Stimulated activated CD4-positive, alpha-beta T cell treated with anti-CD3 and anti-CD28 coated beads, Interleukin-4, amount 100 ng/mL, for 4 hours (primary cell): ENCODE measurements at regions not wholly inside any gene's neighbourhood (a gene's known extent, or its start where the extent isn't known, plus 50 kb on each side); places are given as distances from the start of the nearest gene placed in this dataset.

Source experiments
- DNase-seq, 2 experiments: peaks; one replicate each; pipeline ENCODE4 v3.0.0-alpha.2; 2020

DNA sequence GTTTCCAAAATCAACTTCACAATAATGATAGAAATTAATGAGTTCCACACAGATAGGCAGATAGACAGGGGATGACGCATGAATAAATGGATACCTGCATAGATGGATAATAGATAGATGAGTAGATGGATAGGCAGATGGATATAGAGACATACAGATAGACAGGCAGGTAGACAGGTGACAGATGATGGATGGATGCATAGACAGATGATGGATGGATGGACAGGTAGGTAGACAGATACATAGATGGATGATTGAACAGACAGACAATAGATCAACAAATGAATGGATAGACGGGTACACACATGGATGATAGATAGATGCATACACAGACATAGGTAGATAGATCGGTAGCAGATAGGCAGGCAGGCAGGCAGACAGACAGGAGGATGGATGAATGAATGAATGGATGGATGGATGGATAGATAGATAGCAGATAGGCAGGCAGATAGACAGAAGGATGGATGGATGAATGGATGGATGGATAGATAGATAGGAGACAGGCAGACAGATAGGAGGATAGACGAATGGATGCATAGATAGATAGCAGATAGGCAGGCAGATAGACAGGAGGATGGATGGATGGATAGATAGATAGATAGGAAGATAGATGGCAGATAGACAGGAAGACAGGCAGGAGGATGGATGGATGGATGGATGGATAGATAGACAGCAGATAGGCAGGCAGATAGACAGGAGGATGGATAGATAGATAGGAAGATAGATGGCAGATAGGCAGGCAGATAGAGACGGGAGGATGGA is 142.5 kb downstream of the RBFOX3 start:
- DNase-seq, result no peak

GRCh38 chr17:79466562-79467350 is 144.1 kb downstream of the RBFOX3 start:
- no peak for DNase-seq

DNA sequence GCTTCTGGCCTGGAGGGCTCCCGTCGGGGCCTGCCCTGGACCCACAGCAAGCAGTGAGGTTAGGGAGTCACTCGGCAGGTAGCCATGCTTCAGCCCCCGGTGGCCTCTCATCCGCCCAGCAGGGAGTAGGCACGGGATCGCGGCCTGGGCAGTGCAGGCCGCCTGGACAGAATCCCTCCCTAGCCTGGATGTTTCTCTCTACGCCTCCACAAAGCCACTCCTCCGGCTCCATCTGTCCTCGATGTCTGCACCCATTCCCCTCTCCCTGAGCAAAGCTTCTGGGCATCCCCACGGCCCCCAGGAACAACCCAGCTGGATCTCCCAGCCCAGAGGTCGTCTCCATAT is 145.2 kb downstream of the RBFOX3 start:
- no peak for DNase-seq

GRCh38 chr17:79465011-79465680 is 145.7 kb downstream of the RBFOX3 start:
- DNase-seq, result no peak

DNA sequence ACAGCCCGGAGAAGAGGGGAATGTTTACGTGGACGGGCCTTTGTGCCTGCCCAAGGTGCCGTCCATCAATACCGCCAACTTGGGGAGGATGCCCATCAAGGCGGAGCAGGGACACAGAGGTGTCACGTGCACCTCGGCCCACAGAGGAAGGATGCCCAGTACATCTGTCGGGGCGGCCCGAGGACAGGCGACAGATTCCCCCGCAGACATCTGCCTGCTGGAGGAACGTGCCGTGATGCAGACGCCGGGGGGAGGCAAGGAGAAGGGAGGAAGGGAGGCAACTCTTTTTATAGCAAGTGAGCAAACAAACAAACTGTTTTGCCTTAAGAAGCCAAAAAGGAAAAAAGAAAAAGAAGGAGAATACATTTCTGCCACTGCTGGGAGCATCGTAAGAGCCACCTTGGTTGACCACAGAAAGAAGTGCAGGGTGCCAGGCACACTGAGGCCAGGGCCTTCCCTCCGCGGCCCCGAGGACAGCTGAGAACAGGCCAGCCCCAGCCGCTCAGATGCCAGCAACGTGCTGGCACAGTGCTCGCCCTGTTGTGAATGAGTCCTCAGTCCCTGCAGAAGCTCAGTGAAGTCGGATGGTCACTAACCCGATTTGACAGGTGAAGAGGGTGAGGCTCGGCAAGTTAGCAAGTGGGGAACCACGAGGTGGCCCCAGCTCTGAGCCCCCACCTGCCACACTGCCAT is 146.4 kb downstream of the RBFOX3 start:
- DNase-seq, result no peak

DNA sequence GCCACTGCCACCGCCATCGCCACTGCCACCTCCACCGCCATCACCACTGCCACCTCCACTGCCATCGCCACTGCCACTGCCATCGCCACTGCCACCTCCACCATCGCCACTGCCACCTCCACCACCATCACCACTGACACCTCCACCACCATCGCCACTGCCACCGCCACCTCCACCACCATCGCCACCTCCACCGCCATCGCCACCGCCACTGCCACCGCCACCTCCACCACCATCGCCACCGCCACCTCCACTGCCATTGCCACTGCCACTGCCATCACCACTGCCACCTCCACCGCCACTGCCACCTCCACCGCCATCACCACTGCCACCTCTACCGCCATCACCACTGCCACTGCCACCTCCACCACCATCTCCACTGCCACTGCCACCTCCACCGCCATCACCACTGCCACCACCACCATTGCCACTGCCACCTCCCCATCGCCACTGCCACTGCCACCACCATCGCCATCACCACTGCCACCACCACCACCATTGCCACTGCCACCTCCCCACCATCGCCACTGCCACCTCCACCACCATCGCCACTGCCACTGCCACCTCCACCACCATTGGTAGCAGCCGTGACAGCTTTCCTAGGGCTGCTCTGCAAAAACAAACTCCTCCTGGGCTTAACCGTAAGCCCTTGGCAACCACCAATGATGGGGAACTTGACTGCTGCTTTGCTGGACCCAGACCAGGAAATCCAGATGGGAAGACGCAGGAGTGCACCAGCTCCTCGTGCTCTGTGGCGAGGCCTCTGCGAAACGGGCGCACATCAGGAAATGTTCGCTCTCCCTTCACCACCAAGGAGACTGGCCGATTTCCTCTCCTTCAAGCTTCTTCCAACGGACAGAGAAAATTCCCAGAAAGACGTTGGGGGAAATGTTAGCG is 147.2 kb downstream of the RBFOX3 start:
- no peak for DNase-seq

DNA sequence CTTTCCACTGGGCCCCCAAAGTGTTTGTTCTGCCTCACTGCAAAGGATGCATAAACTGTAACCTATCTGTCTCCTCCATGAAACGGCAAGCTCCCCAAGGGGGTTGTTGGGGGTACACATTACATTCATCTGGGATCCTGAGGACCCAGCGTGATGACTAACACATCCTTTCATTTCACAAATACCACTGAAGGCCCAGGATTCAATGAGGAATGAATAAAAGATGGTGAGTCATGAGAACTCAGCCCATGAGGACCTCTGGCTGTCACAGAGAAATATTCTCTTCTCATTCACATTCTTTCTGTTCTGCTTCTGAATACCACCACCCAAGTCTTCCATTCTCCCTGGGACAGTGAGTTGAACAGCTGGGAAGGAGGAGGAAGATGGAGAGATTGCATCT is 149.8 kb downstream of the RBFOX3 start:
- no peak for DNase-seq

DNA sequence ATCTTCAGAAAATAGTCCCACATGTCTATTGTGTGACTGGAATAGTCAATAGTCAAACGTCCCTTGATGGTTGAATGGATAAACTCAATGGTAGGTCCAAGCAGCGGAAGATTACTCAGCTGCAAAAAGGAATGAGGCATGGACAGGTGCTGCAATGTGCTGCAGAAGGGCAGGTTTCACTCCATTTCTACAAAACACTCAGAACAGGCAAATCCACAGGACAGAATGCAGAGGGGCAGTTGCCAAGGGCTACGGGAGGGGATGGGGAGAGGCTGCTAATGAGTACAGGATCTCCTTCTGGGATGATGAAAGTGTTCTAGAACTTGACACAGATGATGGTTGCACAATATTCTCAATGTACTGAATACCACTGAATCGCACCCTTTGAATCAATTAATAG is 151.0 kb downstream of the RBFOX3 start:
- DNase-seq, result no peak

DNA sequence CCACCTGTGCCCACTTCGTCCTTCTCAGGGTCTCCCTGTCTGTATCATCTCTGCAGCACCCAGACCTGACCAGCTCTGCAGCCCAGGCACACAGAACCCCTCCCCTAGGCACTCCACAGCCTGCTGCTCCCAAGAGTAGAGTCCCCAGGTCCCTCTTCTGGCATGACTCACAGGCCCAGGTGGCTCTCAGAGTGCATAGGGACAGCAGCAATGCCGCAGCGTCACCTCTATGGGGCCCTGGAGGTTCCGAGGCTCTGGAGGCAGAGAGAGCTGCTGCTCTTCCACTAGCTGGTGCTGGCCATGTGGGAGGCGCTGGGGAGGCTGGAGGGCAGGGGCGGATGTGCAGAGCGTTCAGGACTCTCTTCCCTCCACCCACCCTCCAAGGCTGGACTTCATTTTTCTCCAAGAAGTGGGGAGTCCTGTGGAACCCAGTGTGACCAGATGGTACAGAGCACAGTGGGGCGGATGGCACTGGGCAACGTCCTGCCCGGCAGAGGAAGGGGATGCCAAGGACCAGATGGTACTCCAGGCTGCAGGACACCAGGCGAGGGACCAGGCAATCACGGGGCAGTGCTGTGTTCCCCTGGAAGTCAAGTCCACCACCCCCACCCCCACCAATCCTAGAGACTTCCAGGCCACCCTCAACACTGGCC is 151.7 kb downstream of the RBFOX3 start:
- no peak for DNase-seq

- no peak for DNase-seq
Measured at GRCh38 chr17:79458356-79458755, 152.5 kb downstream of the RBFOX3 start.

GRCh38 chr17:79457889-79458288 is 153.0 kb downstream of the RBFOX3 start:
- DNase-seq, result no peak

DNA sequence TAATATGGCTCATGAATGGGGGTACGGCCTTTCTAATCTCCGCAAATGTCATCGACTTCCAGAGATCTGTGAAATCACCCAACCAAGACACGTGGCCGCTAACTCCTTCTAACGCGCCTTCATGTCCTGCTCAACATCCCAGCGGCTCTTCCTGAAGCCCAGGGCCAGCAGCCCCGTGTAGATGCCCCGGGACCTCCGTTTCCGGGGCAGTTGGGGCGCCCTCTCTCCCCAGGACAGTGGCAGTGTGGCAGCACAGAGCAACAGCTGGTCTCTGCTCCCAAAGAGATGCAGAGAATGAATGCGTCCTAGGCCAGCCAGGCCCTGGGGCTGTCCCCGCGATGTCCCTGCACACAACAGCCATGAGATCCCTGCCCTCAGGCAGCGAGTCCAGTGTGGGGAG is 153.5 kb downstream of the RBFOX3 start:
- no peak for DNase-seq

GRCh38 chr17:79455636-79456035 is 155.2 kb downstream of the RBFOX3 start:
- no peak for DNase-seq

DNA sequence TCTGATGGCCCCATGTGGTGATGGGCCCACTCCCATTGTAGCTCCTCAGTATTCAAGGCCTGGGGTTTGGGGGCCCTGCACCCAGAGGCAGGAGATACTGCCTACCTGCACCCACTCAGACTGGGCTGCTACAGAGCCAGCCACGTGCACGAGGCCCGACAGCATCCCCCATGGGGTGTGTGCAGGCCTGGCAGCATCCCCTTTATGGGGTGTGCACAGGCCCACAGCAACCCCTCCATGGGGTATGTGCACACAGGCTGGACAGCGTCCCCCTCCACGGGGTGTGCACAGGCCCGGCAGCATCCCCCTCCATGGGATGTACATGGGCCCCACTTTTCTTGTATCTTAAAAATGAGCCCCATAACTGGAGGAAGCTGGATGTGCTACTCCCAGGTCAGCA is 156.0 kb downstream of the RBFOX3 start:
- DNase-seq, result no peak

- DNase-seq, result no peak
Measured at GRCh38 chr17:79453481-79453880, 157.4 kb downstream of the RBFOX3 start.

DNA sequence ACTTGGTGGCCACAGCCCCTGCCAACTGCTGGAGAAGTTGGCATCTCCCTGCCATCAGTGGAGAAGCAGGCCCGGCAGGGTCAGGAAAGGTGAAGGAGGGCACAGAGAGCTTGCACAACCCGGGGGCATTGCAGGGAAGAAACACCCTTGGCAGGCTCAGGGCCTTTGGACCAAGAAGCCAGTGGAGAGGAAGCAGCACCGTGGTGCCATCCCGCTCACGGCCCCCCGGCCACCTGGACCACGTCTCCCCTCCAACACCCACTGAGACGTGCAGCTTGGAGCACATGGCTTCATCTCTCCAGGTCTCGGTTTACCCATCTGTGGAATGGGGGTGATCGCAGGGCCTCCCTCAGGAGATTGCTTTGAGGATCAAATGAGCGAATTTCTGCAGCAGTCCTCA is 158.1 kb downstream of the RBFOX3 start:
- no peak for DNase-seq

GRCh38 chr17:79451167-79451566 is 159.7 kb downstream of the RBFOX3 start:
- DNase-seq, result no peak

DNA sequence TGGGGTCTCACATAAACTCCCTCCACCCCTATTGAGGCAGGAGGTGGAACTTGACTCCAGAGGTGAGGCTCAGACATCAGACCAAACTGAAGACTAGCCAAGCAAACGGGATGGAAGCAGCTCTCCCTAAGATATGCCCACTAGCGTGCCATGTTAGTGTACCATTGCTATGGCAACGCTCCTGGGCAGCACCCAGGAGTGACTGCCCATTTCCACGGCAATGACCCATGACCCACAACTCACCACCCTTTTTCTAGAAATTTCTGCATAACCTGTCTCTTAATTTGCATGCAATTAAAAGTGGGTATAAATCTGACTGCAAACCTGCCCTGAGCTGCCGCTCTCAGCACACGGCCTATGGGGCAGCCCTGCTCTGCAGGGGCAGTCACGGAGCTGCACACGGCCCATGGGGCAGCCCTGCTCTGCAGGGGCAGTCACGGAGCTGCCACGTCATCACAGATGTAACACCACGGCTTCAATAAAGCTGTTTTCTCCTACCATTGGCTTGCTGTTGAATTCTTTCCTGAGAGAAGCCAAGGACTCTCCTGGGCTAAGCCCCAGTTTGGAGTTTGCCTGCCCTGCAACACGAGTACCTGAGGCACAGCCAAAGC is 164.3 kb downstream of the RBFOX3 start:
- no peak for DNase-seq

DNA sequence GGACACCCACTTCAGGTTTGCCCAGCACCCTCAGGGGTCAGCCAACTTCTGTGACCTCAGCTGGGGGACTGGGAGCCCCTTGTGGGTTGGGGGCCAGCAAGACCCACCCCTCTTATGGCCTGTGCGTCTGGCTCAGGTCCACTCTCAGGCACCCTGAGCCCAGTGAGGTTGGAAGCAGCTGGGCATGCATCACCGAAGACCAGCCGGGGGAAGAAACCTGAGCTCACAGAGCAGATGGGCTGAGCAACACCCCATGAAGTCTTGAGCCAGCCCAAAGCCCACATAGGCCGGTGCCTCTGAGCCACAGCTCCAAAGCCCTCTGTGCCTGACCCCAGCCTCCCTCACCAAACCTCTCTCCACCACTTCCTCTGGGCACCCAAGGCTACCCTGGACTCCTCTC is 166.7 kb downstream of the RBFOX3 start:
- no peak for DNase-seq

GRCh38 chr17:79443026-79443425 is 167.8 kb downstream of the RBFOX3 start:
- no peak for DNase-seq
